ENCODE measurements at regions not wholly inside any gene's neighbourhood (a gene's known extent, or its start where the extent isn't known, plus 50 kb on each side); places are given as distances from the start of the nearest gene placed in this dataset.

- TF ChIP-seq CTCF (conservative IDR thresholded peaks at IDR 0.05; ENCODE audit: low read depth, low read length) (no peak), EZH2phosphoT487 (IDR thresholded peaks at IDR 0.05; ENCODE audit: borderline replicate concordance, low read length) (no peak)
Observed at GRCh38 chr1:218754477-218754876, 409.3 kb downstream of the TGFB2 start.
